ENCODE measurements at regions not wholly inside any gene's neighbourhood (a gene's known extent, or its start where the extent isn't known, plus 50 kb on each side); places are given as distances from the start of the nearest gene placed in this dataset.
A peak's percentile ranks its signal among the peaks of the same experiment; 100 is the strongest.

DNA sequence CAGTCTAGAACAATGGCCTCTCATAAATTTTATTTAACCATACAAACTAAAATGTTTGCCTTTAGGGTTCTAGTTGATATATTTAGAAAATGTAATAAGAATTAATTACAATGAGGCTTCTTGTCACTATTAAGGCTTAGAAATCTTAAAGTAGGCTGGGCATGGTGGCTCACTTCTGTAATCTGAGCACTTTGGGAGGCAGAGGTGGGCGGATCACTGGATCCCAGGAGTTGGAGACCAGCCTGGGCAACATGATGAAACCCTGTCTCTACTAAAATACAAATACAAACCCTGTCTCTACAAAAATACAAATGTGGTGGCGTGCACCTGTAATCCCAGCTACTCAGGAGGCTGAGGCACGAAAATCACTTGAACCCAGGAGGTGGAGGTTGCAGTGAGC lies 99.0 kb upstream of the ADGRF1 start:
- Histone ChIP-seq H3K4me2 (ENCODE audit: low read length) (no peak overlapping the region), H4K20me1 (ENCODE audit: insufficient read depth, low read length) (no peaks in the 10 kb centered on the region), H3K4me1 (ENCODE audit: insufficient read depth, low read length) (peaks cover 8% of the 10 kb centered on the region), H3K27me3 (ENCODE audit: insufficient read depth, low read length) (no peaks in the 10 kb centered on the region), H3K27ac (ENCODE audit: low read depth, low read length) (no peak overlapping the region), H3K9me3 (ENCODE audit: insufficient read depth, low read depth, low read length) (no peaks in the 10 kb centered on the region), H3K9ac (ENCODE audit: low read length) (no peak overlapping the region), H3K79me2 (ENCODE audit: insufficient read depth, low read length) (no peaks in the 10 kb centered on the region), H3K36me3 (ENCODE audit: insufficient read depth, low read length) (no peaks in the 10 kb centered on the region), H2AFZ (ENCODE audit: low read depth, low read length) (no peak overlapping the region), H3K4me3 (ENCODE audit: insufficient read depth, low read depth, low read length) (no peak overlapping the region)
- Mint-ChIP-seq H3K4me1 (ENCODE audit: low read depth, unreplicated experiment) (peaks cover 38% of the 10 kb centered on the region), H3K27ac (ENCODE audit: unreplicated experiment) (no peak overlapping the region), H3K9me3 (ENCODE audit: unreplicated experiment) (no peaks in the 10 kb centered on the region), H3K36me3 (ENCODE audit: low read depth, unreplicated experiment) (no peaks in the 10 kb centered on the region), H3K27me3 (ENCODE audit: low read depth, unreplicated experiment) (no peaks in the 10 kb centered on the region), H3K4me3 (ENCODE audit: unreplicated experiment) (no peak overlapping the region)
- TF ChIP-seq EZH2 (IDR thresholded peaks at IDR 0.05; ENCODE audit: insufficient read depth, low read length) (no peak), CTCF (IDR thresholded peaks at IDR 0.05; ENCODE audit: insufficient read depth, low read depth, low read length) (no peak)
- DNase-seq (ENCODE audit: low read depth) (no peak), FAIRE-seq (no peak)

- FAIRE-seq = no peak
- Histone ChIP-seq H2AFZ (ENCODE audit: low read depth, low read length) (no peak overlapping the region), H3K4me1 (ENCODE audit: insufficient read depth, low read length) (peaks cover 26% of the 10 kb centered on the region), H3K36me3 (ENCODE audit: insufficient read depth, low read length) (no peaks in the 10 kb centered on the region), H3K9ac (ENCODE audit: low read length) (no peak overlapping the region), H3K27ac (ENCODE audit: low read depth, low read length) (no peak overlapping the region), H3K79me2 (ENCODE audit: insufficient read depth, low read length) (no peaks in the 10 kb centered on the region), H3K27me3 (ENCODE audit: insufficient read depth, low read length) (no peaks in the 10 kb centered on the region), H3K4me3 (ENCODE audit: insufficient read depth, low read depth, low read length) (no peak overlapping the region), H3K4me2 (ENCODE audit: low read length) (no peak overlapping the region), H4K20me1 (ENCODE audit: insufficient read depth, low read length) (no peaks in the 10 kb centered on the region), H3K9me3 (ENCODE audit: insufficient read depth, low read depth, low read length) (no peaks in the 10 kb centered on the region)
- TF ChIP-seq EZH2 (IDR thresholded peaks at IDR 0.05; ENCODE audit: insufficient read depth, low read length) (no peak), CTCF (IDR thresholded peaks at IDR 0.05; ENCODE audit: insufficient read depth, low read depth, low read length) (no peak)
- H3K27me3 Mint-ChIP-seq (ENCODE audit: low read depth, unreplicated experiment) = no peaks in the 10 kb centered on the region
- no peak overlapping the region for H3K4me3 Mint-ChIP-seq (ENCODE audit: unreplicated experiment)
- H3K4me1 Mint-ChIP-seq (ENCODE audit: low read depth, unreplicated experiment) = peaks cover 49% of the 10 kb centered on the region
- no peaks in the 10 kb centered on the region for H3K36me3 Mint-ChIP-seq (ENCODE audit: low read depth, unreplicated experiment)
- H3K27ac Mint-ChIP-seq (ENCODE audit: unreplicated experiment) = peak overlapping the region; percentile 59
- peak; percentile 44 for DNase-seq (ENCODE audit: low read depth)
- no peaks in the 10 kb centered on the region for H3K9me3 Mint-ChIP-seq (ENCODE audit: unreplicated experiment)
Observed at GRCh38 chr6:47138046-47138445, 95.9 kb upstream of the ADGRF1 start.

DNA sequence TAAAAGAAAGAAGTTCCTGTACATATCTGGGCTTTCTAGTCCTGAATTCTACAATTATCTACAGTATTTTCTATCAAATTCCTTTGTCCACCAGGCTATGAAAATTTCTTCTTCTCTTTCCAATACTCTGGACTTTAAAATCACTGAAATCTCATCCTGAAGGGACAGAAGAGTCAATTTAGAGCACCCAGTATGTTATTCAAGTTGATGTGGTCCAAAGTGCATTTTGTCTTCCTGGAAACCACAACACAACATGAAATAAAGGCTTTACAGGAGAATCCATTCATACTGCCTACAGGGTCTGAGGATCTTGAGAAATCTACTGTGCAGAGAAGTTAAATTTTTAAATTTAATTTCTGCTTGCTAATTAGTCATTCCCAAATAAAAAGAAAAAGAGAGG lies 94.9 kb upstream of the ADGRF1 start:
- DNase-seq (ENCODE audit: low read depth) (no peak), FAIRE-seq (no peak)
- Histone ChIP-seq H3K4me2 (ENCODE audit: low read length) (no peak overlapping the region), H3K79me2 (ENCODE audit: insufficient read depth, low read length) (no peaks in the 10 kb centered on the region), H2AFZ (ENCODE audit: low read depth, low read length) (no peak overlapping the region), H3K36me3 (ENCODE audit: insufficient read depth, low read length) (no peaks in the 10 kb centered on the region), H3K27me3 (ENCODE audit: insufficient read depth, low read length) (no peaks in the 10 kb centered on the region), H3K4me1 (ENCODE audit: insufficient read depth, low read length) (peaks cover 26% of the 10 kb centered on the region), H3K4me3 (ENCODE audit: insufficient read depth, low read depth, low read length) (no peak overlapping the region), H3K9ac (ENCODE audit: low read length) (no peak overlapping the region), H4K20me1 (ENCODE audit: insufficient read depth, low read length) (no peaks in the 10 kb centered on the region), H3K9me3 (ENCODE audit: insufficient read depth, low read depth, low read length) (no peaks in the 10 kb centered on the region), H3K27ac (ENCODE audit: low read depth, low read length) (no peak overlapping the region)
- Mint-ChIP-seq H3K9me3 (ENCODE audit: unreplicated experiment) (no peaks in the 10 kb centered on the region), H3K4me1 (ENCODE audit: low read depth, unreplicated experiment) (peaks cover 55% of the 10 kb centered on the region), H3K4me3 (ENCODE audit: unreplicated experiment) (no peak overlapping the region), H3K27me3 (ENCODE audit: low read depth, unreplicated experiment) (no peaks in the 10 kb centered on the region), H3K36me3 (ENCODE audit: low read depth, unreplicated experiment) (no peaks in the 10 kb centered on the region), H3K27ac (ENCODE audit: unreplicated experiment) (peak overlapping the region; percentile 92)
- TF ChIP-seq EZH2 (IDR thresholded peaks at IDR 0.05; ENCODE audit: insufficient read depth, low read length) (no peak), CTCF (IDR thresholded peaks at IDR 0.05; ENCODE audit: insufficient read depth, low read depth, low read length) (no peak)

All from astrocyte (in vitro differentiated cells and primary cell).